Liver (tissue), 7 donors: ENCODE measurements at regions not wholly inside any gene's neighbourhood (a gene's known extent, or its start where the extent isn't known, plus 50 kb on each side); places are given as distances from the start of the nearest gene placed in this dataset.

Experiments
- DNase-seq: peaks from one replicate; pipeline ENCODE4 v3.0.0-alpha.2; 2017; ENCODE audit warnings: low spot score
- H3K27ac ChIP-seq, 2 donors: one replicate each; pipeline ENCODE4 v1.7.0; 2013; ENCODE audit warnings: inconsistent platforms in 2 of 2, low read length in 2 of 2, control low read depth in 1 of 2, low read depth in 1 of 2, mild to moderate bottlenecking in 1 of 2
- H3K27me3 ChIP-seq, 4 donors: one replicate each; pipeline versions ENCODE4 v1.6.1 to v1.7.0; 2013; ENCODE audit warnings: low read length in 3 of 4, inconsistent platforms in 1 of 4, mild to moderate bottlenecking in 1 of 4, moderate library complexity in 1 of 4; ENCODE audit not compliant: control insufficient read depth in 4 of 4, insufficient read depth in 4 of 4
- H3K36me3 ChIP-seq, 4 donors: one replicate each; pipeline versions ENCODE4 v1.6.1 to v1.7.0; 2013; ENCODE audit warnings: low read length in 3 of 4, mild to moderate bottlenecking in 3 of 4, low read depth in 1 of 4, moderate library complexity in 1 of 4; ENCODE audit not compliant: control insufficient read depth in 4 of 4, insufficient read depth in 3 of 4
- H3K4me1 ChIP-seq, 4 donors: one replicate each; pipeline versions ENCODE4 v1.6.1 to v1.7.0; 2013; ENCODE audit warnings: low read length in 3 of 4, mild to moderate bottlenecking in 3 of 4, moderate library complexity in 1 of 4; ENCODE audit not compliant: control insufficient read depth in 4 of 4, insufficient read depth in 4 of 4
- H3K4me3 ChIP-seq, 3 donors: one replicate each; pipeline versions ENCODE4 v1.6.1 to v1.7.0; 2013; ENCODE audit warnings: low read length in 3 of 3, control low read depth in 1 of 3, low read depth in 1 of 3, mild to moderate bottlenecking in 1 of 3
- H3K9ac ChIP-seq, 2 donors: one replicate each; pipeline ENCODE4 v1.7.0; 2013; ENCODE audit warnings: low read length in 2 of 2, mild to moderate bottlenecking in 2 of 2, moderate library complexity in 2 of 2, control low read depth in 1 of 2, low read depth in 1 of 2
- H3K9me3 ChIP-seq, 4 donors: one replicate each; pipeline versions ENCODE4 v1.6.1 to v1.7.0; 2013; ENCODE audit warnings: low read length in 3 of 4; ENCODE audit not compliant: control insufficient read depth in 4 of 4
- EGR1 ChIP-seq, 2 donors: IDR thresholded peaks; 2 replicates each; pipeline ENCODE4 v1.6.1; 2016 to 2018; ENCODE audit warnings: antibody characterized with exemption in 2 of 2, low read depth in 2 of 2
- FOXA1 ChIP-seq: IDR thresholded peaks from 2 replicates; pipeline ENCODE4 v1.6.1; 2016; ENCODE audit warnings: antibody characterized with exemption
- GABPA ChIP-seq, 2 donors: IDR thresholded peaks in 1 of 2; conservative IDR thresholded peaks in 1 of 2; 2 replicates each; pipeline ENCODE4 v1.6.1; 2016; ENCODE audit warnings: antibody characterized with exemption in 2 of 2, mild to moderate bottlenecking in 1 of 2, moderate library complexity in 1 of 2
- HNF4A ChIP-seq, 2 donors: conservative IDR thresholded peaks; 2 replicates each; pipeline ENCODE4 v1.6.1; 2016; ENCODE audit warnings: antibody characterized with exemption in 2 of 2, mild to moderate bottlenecking in 2 of 2
- HNF4G ChIP-seq: IDR thresholded peaks from 2 replicates; pipeline ENCODE4 v1.6.1; 2016; ENCODE audit warnings: antibody characterized with exemption
- JUND ChIP-seq, 2 donors: IDR thresholded peaks; 2 replicates each; pipeline ENCODE4 v1.6.1; 2016; ENCODE audit warnings: antibody characterized with exemption in 2 of 2
- NR2F2 ChIP-seq: IDR thresholded peaks from 2 replicates; pipeline ENCODE4 v1.6.1; 2016; ENCODE audit warnings: antibody characterized with exemption
- RAD21 ChIP-seq, 2 donors: IDR thresholded peaks; 2 replicates each; pipeline ENCODE4 v1.6.1; 2016; ENCODE audit warnings: antibody characterized with exemption in 2 of 2, mild to moderate bottlenecking in 2 of 2
- SP1 ChIP-seq: IDR thresholded peaks from 2 replicates; pipeline ENCODE4 v1.6.1; 2018; ENCODE audit warnings: antibody characterized with exemption, mild to moderate bottlenecking
- TAF1 ChIP-seq: conservative IDR thresholded peaks from 2 replicates; pipeline ENCODE4 v1.6.1; 2016; ENCODE audit warnings: antibody characterized with exemption, mild to moderate bottlenecking
- YY1 ChIP-seq: IDR thresholded peaks from 2 replicates; pipeline ENCODE4 v1.6.1; 2016; ENCODE audit warnings: antibody characterized with exemption, mild to moderate bottlenecking
- ZBTB33 ChIP-seq: IDR thresholded peaks from 2 replicates; pipeline ENCODE4 v1.6.1; 2016; ENCODE audit warnings: antibody characterized with exemption
- WGBS: extraction: QIAGEN DNeasy Blood & Tissue Kit; methylation state at CpG from one replicate; pipeline ENCODE4 v1.1.7; 2013; 5-methylcytosine and 5-hydroxymethylcytosine counted together
- TF ChIP-seq, protein P1 (sequence below): IDR thresholded peaks from 2 replicates; pipeline ENCODE4 v1.6.1; 2016; ENCODE audit warnings: antibody characterized with exemption
- TF ChIP-seq, protein P2 (sequence below): IDR thresholded peaks from 2 replicates; pipeline ENCODE4 v1.6.1; 2016; ENCODE audit warnings: antibody characterized with exemption, mild to moderate bottlenecking
- TF ChIP-seq, protein P3 (sequence below): IDR thresholded peaks from 2 replicates; pipeline ENCODE4 v1.6.1; 2016; ENCODE audit warnings: antibody characterized with exemption
- donor health status: healthy.
- donor health status: healthy.
- donor health status: healthy.
- donor health status: healthy.

GRCh38 chr6:54503144-54503543, 194.9 kb downstream of the TINAG start:
- no peak overlapping the region for H3K9ac ChIP-seq
- no peak for TF ChIP-seq TAF1

GRCh38 chr6:54515013-54515412, 206.8 kb downstream of the TINAG start:
- TF ChIP-seq RAD21 (IDR thresholded peaks at IDR 0.05) (no peak), JUND (IDR thresholded peaks at IDR 0.05) (no peak), ZBTB33 (no peak), SP1 (no peak), HNF4G (no peak), NR2F2 (no peak), GABPA (IDR thresholded peaks at IDR 0.05 in 1 of 2, conservative IDR thresholded peaks at IDR 0.05 in 1 of 2) (no peak), HNF4A (conservative IDR thresholded peaks at IDR 0.05) (no peak), EGR1 (IDR thresholded peaks at IDR 0.05; ENCODE audit: low read depth in 2 of 2) (no peak), FOXA1 (no peak)
- TF ChIP-seq, protein P1, sequence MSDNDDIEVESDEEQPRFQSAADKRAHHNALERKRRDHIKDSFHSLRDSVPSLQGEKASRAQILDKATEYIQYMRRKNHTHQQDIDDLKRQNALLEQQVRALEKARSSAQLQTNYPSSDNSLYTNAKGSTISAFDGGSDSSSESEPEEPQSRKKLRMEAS: no peak
- TF ChIP-seq, protein P2, sequence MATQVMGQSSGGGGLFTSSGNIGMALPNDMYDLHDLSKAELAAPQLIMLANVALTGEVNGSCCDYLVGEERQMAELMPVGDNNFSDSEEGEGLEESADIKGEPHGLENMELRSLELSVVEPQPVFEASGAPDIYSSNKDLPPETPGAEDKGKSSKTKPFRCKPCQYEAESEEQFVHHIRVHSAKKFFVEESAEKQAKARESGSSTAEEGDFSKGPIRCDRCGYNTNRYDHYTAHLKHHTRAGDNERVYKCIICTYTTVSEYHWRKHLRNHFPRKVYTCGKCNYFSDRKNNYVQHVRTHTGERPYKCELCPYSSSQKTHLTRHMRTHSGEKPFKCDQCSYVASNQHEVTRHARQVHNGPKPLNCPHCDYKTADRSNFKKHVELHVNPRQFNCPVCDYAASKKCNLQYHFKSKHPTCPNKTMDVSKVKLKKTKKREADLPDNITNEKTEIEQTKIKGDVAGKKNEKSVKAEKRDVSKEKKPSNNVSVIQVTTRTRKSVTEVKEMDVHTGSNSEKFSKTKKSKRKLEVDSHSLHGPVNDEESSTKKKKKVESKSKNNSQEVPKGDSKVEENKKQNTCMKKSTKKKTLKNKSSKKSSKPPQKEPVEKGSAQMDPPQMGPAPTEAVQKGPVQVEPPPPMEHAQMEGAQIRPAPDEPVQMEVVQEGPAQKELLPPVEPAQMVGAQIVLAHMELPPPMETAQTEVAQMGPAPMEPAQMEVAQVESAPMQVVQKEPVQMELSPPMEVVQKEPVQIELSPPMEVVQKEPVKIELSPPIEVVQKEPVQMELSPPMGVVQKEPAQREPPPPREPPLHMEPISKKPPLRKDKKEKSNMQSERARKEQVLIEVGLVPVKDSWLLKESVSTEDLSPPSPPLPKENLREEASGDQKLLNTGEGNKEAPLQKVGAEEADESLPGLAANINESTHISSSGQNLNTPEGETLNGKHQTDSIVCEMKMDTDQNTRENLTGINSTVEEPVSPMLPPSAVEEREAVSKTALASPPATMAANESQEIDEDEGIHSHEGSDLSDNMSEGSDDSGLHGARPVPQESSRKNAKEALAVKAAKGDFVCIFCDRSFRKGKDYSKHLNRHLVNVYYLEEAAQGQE: no peak
- H3K9me3 ChIP-seq: no peaks in the 10 kb centered on the region
- WGBS: 61% methylated on average over 2 of the region's 2 CpGs
- no peak overlapping the region for H3K9ac ChIP-seq
- no peak overlapping the region for H3K27ac ChIP-seq
- H3K4me1 ChIP-seq: no peaks in the 10 kb centered on the region
- no peak for DNase-seq
- no peaks in the 10 kb centered on the region for H3K27me3 ChIP-seq
- H3K4me3 ChIP-seq: no peak overlapping the region
- H3K36me3 ChIP-seq: no peaks in the 10 kb centered on the region

More at GRCh38 chr6:54503144-54503543, 194.9 kb downstream of the TINAG start:
- no peaks in the 10 kb centered on the region for H3K27me3 ChIP-seq
- H3K4me1 ChIP-seq: no peaks in the 10 kb centered on the region
- WGBS: 47% methylated on average over 1 of the region's 1 CpG
- H3K4me3 ChIP-seq: no peak overlapping the region
- H3K27ac ChIP-seq: no peak overlapping the region
- no peaks in the 10 kb centered on the region for H3K36me3 ChIP-seq
- H3K9me3 ChIP-seq: peaks cover 0 to 3% (median 0%) of the 10 kb centered on the region in 4 donors
- no peak for DNase-seq

- DNase-seq: no peak
- H3K27me3 ChIP-seq: no peaks in the 10 kb centered on the region
- H3K27ac ChIP-seq: no peak overlapping the region
- H3K4me1 ChIP-seq: no peaks in the 10 kb centered on the region
- no peaks in the 10 kb centered on the region for H3K36me3 ChIP-seq
- no peak overlapping the region for H3K4me3 ChIP-seq
- 53% methylated on average over 1 of the region's 1 CpG for WGBS
- no peaks in the 10 kb centered on the region for H3K9me3 ChIP-seq
- H3K9ac ChIP-seq: no peak overlapping the region
- TF ChIP-seq HNF4A (conservative IDR thresholded peaks at IDR 0.05) (no peak), YY1 (no peak), RAD21 (IDR thresholded peaks at IDR 0.05) (no peak), EGR1 (IDR thresholded peaks at IDR 0.05; ENCODE audit: low read depth in 2 of 2) (no peak), NR2F2 (no peak), TAF1 (no peak), ZBTB33 (no peak), JUND (IDR thresholded peaks at IDR 0.05) (no peak), SP1 (no peak), GABPA (IDR thresholded peaks at IDR 0.05 in 1 of 2, conservative IDR thresholded peaks at IDR 0.05 in 1 of 2) (no peak), HNF4G (no peak)
- TF ChIP-seq, protein P3, sequence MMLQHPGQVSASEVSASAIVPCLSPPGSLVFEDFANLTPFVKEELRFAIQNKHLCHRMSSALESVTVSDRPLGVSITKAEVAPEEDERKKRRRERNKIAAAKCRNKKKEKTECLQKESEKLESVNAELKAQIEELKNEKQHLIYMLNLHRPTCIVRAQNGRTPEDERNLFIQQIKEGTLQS: no peak
- TF ChIP-seq, protein P2: no peak
- TF ChIP-seq, protein P1: no peak
Observed at GRCh38 chr6:54515713-54516112, 207.5 kb downstream of the TINAG start.
